Transverse colon (tissue), 4 donors: ENCODE measurements at regions not wholly inside any gene's neighbourhood (a gene's known extent, or its start where the extent isn't known, plus 50 kb on each side); places are given as distances from the start of the nearest gene placed in this dataset.

ENCODE experiments used
- CTCF ChIP-seq, 5 experiments: fragments of 200-600 bp in 3 of 5; fragments of 450-650 bp in 2 of 5; sonication (generic) in 3 of 5; IDR thresholded peaks; 1 replicate in 2 of 5; 2 replicates in 3 of 5; pipeline ENCODE4 v1.5.1; 2016 to 2017; ENCODE audit warnings: antibody characterized with exemption in 5 of 5, inconsistent platforms in 3 of 5, mild to moderate bottlenecking in 2 of 5, moderate library complexity in 1 of 5
- EP300 ChIP-seq: sonication (generic); formaldehyde crosslinking; IDR thresholded peaks from one replicate; pipeline ENCODE4 v1.6.1; 2017; ENCODE audit warnings: antibody characterized with exemption, low read depth
- POLR2A ChIP-seq: fragments of 450-650 bp; IDR thresholded peaks from one replicate; pipeline ENCODE4 v1.6.1; 2016; ENCODE audit warnings: antibody characterized with exemption, mild to moderate bottlenecking, moderate library complexity
- POLR2AphosphoS5 ChIP-seq, 3 donors: sonication (generic); formaldehyde crosslinking; IDR thresholded peaks; one replicate each; pipeline ENCODE4 v1.6.1; 2016; ENCODE audit warnings: antibody characterized with exemption in 3 of 3

GRCh38 chr2:83291083-83291482 is 1168.0 kb downstream of the SUCLG1 start:
- TF ChIP-seq CTCF (IDR thresholded peaks at IDR 0.05) (no peak), POLR2AphosphoS5 (IDR thresholded peaks at IDR 0.05) (no peak), POLR2A (no peak), EP300 (no peak)
